H1 (cell line): ENCODE measurements at regions not wholly inside any gene's neighbourhood (a gene's known extent, or its start where the extent isn't known, plus 50 kb on each side); places are given as distances from the start of the nearest gene placed in this dataset.

Experiments used
- CTCF ChIA-PET: fragments of 300-600 bp; sonication (Branson Sonifier 250); formaldehyde crosslinking; loops from one replicate; lab custom pipeline; 2021; ENCODE audit not compliant: partially characterized antibody; lab: Charles Lee
- POLR2A ChIA-PET: fragments of 300-600 bp; sonication (Branson Sonifier 250); formaldehyde crosslinking; loops from one replicate; lab custom pipeline; 2021; ENCODE audit warnings: inconsistent platforms; ENCODE audit not compliant: partially characterized antibody; lab: Charles Lee
- DNase-seq, 2 experiments: peaks; one replicate each; pipeline versions ENCODE4 v3.0.0 to v3.0.0-alpha.2; 2010 to 2022; ENCODE audit warnings: low spot score in 2 of 2, low read depth in 1 of 2, mixed read lengths in 1 of 2
- FAIRE-seq: peaks from 2 replicates; lab custom pipeline; 2011; peaks lifted over from hg19 to GRCh38; lab: Jason Lieb, UNC
- H2AFZ ChIP-seq: 2 replicates; pipeline ENCODE4 v1.8.1; 2012; ENCODE audit warnings: low read length, inconsistent platforms
- H2AK5ac ChIP-seq: 2 replicates; pipeline ENCODE4 v1.6.1; 2013; ENCODE audit warnings: low read depth, low read length
- H2BK120ac ChIP-seq: replicated peaks from 2 replicates; pipeline ENCODE3; 2013; ENCODE audit warnings: low read depth, low read length, inconsistent platforms
- H2BK12ac ChIP-seq: 2 replicates; pipeline ENCODE4 v1.6.1; 2013; ENCODE audit warnings: low read depth, low read length
- H2BK15ac ChIP-seq: 2 replicates; pipeline ENCODE4 v1.6.1; 2013; ENCODE audit warnings: low read length
- H2BK20ac ChIP-seq: 2 replicates; pipeline ENCODE4 v1.6.1; 2013; ENCODE audit warnings: low read length
- H2BK5ac ChIP-seq: 2 replicates; pipeline ENCODE4 v1.6.1; 2013; ENCODE audit warnings: low read depth, low read length
- H3K14ac ChIP-seq: 2 replicates; pipeline ENCODE4 v1.6.1; 2013; ENCODE audit warnings: inconsistent platforms; ENCODE audit not compliant: insufficient read length
- H3K18ac ChIP-seq: 2 replicates; pipeline ENCODE4 v1.6.1; 2013; ENCODE audit warnings: low read length; ENCODE audit errors: extremely low read depth
- H3K23ac ChIP-seq: 2 replicates; pipeline ENCODE4 v1.6.1; 2013; ENCODE audit warnings: inconsistent platforms; ENCODE audit not compliant: insufficient read length
- H3K23me2 ChIP-seq: 2 replicates; pipeline ENCODE4 v1.6.1; 2013; ENCODE audit warnings: low read depth, low read length
- H3K27ac ChIP-seq: 2 replicates; pipeline ENCODE4 v1.6.1; 2011; ENCODE audit warnings: low read depth, low read length, inconsistent platforms
- H3K27me3 ChIP-seq, 4 experiments: replicated peaks in 1 of 4; 1 replicate in 1 of 4; 2 replicates in 3 of 4; pipeline versions ENCODE4 v1.6.1 to v1.8.1; 2011 to 2013; ENCODE audit warnings: low read length in 3 of 4, mild to moderate bottlenecking in 3 of 4, inconsistent platforms in 2 of 4, mixed read lengths in 2 of 4, moderate library complexity in 1 of 4; ENCODE audit not compliant: control insufficient read depth in 3 of 4, insufficient read depth in 3 of 4; ENCODE audit errors: extremely low read depth in 1 of 4
- H3K36me3 ChIP-seq, 4 experiments: 2 replicates each; pipeline versions ENCODE4 v1.6.1 to v1.8.1; 2011 to 2013; ENCODE audit warnings: mild to moderate bottlenecking in 4 of 4, low read length in 3 of 4, moderate library complexity in 2 of 4, control low read depth in 1 of 4, inconsistent platforms in 1 of 4; ENCODE audit not compliant: insufficient read depth in 4 of 4, control insufficient read depth in 2 of 4
- H3K4ac ChIP-seq: replicated peaks from 2 replicates; pipeline ENCODE3; 2013; ENCODE audit warnings: low read length, low read depth, mixed read lengths, inconsistent platforms; ENCODE audit not compliant: insufficient read length
- H3K4me1 ChIP-seq, 4 experiments: replicated peaks in 1 of 4; 1 replicate in 1 of 4; 2 replicates in 3 of 4; pipeline versions ENCODE4 v1.6.1 to v1.8.1; 2011 to 2013; ENCODE audit warnings: low read length in 3 of 4, inconsistent platforms in 2 of 4, mixed read lengths in 1 of 4; ENCODE audit not compliant: insufficient read depth in 4 of 4, control insufficient read depth in 3 of 4
- H3K4me2 ChIP-seq, 2 experiments: 2 replicates each; pipeline versions ENCODE4 v1.6.1 to v1.8.1; 2011 to 2013; ENCODE audit warnings: low read depth in 2 of 2, low read length in 2 of 2, control low read depth in 1 of 2, inconsistent platforms in 1 of 2, mild to moderate bottlenecking in 1 of 2; ENCODE audit not compliant: insufficient read depth in 1 of 2
- H3K4me3 ChIP-seq, 4 experiments: fragments of 200-600, 300-600 bp in 1 of 4; sonication (generic), shearing (Covaris generic), sonication (Bioruptor Twin) in 1 of 4; 2 replicates each; pipeline versions ENCODE4 v1.5.1 to v1.8.1; 2011 to 2016; ENCODE audit warnings: low read length in 4 of 4, low read depth in 3 of 4, control low read depth in 2 of 4, inconsistent platforms in 2 of 4, mild to moderate bottlenecking in 2 of 4, mixed read lengths in 1 of 4, moderate library complexity in 1 of 4; ENCODE audit not compliant: insufficient read depth in 2 of 4; ENCODE audit errors: extremely low read depth in 1 of 4
- H3K56ac ChIP-seq: replicated peaks from 2 replicates; pipeline ENCODE3; 2013; ENCODE audit warnings: low read depth, mild to moderate bottlenecking, mixed read lengths, low read length, inconsistent platforms; ENCODE audit not compliant: insufficient read length
- H3K79me1 ChIP-seq: 2 replicates; pipeline ENCODE4 v1.6.1; 2013; ENCODE audit warnings: low read depth, low read length, control low read depth
- H3K79me2 ChIP-seq, 2 experiments: 2 replicates each; pipeline versions ENCODE4 v1.6.1 to v1.8.1; 2012 to 2013; ENCODE audit warnings: low read length in 2 of 2, mild to moderate bottlenecking in 2 of 2, inconsistent platforms in 1 of 2; ENCODE audit not compliant: insufficient read depth in 2 of 2, control insufficient read depth in 1 of 2
- H3K9ac ChIP-seq, 4 experiments: replicated peaks in 1 of 4; 1 replicate in 1 of 4; 2 replicates in 3 of 4; pipeline versions ENCODE4 v1.6.1 to v1.8.1; 2011 to 2013; ENCODE audit warnings: low read depth in 3 of 4, low read length in 3 of 4, control low read depth in 2 of 4, mild to moderate bottlenecking in 2 of 4, moderate library complexity in 2 of 4, inconsistent platforms in 1 of 4; ENCODE audit errors: extremely low read depth in 1 of 4
- H3K9me3 ChIP-seq, 2 experiments: 2 replicates each; pipeline versions ENCODE4 v1.6.1 to v1.8.1; 2012 to 2013; ENCODE audit warnings: mild to moderate bottlenecking in 2 of 2, moderate library complexity in 2 of 2, control low read depth in 1 of 2, inconsistent platforms in 1 of 2, low read depth in 1 of 2, low read length in 1 of 2, mixed read lengths in 1 of 2; ENCODE audit not compliant: insufficient read depth in 2 of 2
- H4K20me1 ChIP-seq, 2 experiments: replicated peaks in 1 of 2; 2 replicates each; pipeline versions ENCODE3 to v1.8.1; 2011 to 2013; ENCODE audit warnings: inconsistent platforms in 2 of 2, low read length in 2 of 2, mild to moderate bottlenecking in 1 of 2; ENCODE audit not compliant: insufficient read depth in 2 of 2, control insufficient read depth in 1 of 2
- H4K5ac ChIP-seq: 2 replicates; pipeline ENCODE4 v1.6.1; 2013; ENCODE audit warnings: low read length, low read depth, mixed read lengths, inconsistent platforms; ENCODE audit not compliant: insufficient read length
- H4K8ac ChIP-seq: 2 replicates; pipeline ENCODE4 v1.8.0; 2013; ENCODE audit warnings: mild to moderate bottlenecking, moderate library complexity, low read length, inconsistent platforms; ENCODE audit not compliant: insufficient read depth; ENCODE audit errors: extremely low read depth
- H4K91ac ChIP-seq: replicated peaks from 2 replicates; pipeline ENCODE3; 2013; ENCODE audit warnings: low read length, mixed read lengths, inconsistent platforms; ENCODE audit not compliant: insufficient read length
- ASH2L ChIP-seq: fragments of 200-600, 300-600 bp; sonication (generic); IDR thresholded peaks from one replicate; pipeline ENCODE4 v1.7.1; 2017; ENCODE audit warnings: low read length
- CHD1 ChIP-seq: IDR thresholded peaks from 2 replicates; pipeline ENCODE4 v1.6.1; 2012; ENCODE audit warnings: low read depth, low read length, improper control_type of control experiment
- CHD2 ChIP-seq: IDR thresholded peaks from 2 replicates; pipeline ENCODE4 v1.6.1; 2012; ENCODE audit warnings: low read length, improper control_type of control experiment
- CREB1 ChIP-seq: IDR thresholded peaks from 2 replicates; pipeline ENCODE4 v1.6.1; 2012; ENCODE audit warnings: inconsistent platforms
- CTBP2 ChIP-seq: IDR thresholded peaks from 2 replicates; pipeline ENCODE4 v1.7.0; 2011; ENCODE audit warnings: borderline replicate concordance, mild to moderate bottlenecking, moderate library complexity, mixed read lengths, low read length; ENCODE audit not compliant: insufficient read depth, insufficient read length
- EZH2 ChIP-seq: fragments of 200-600 bp; sonication (generic); IDR thresholded peaks from 2 replicates; pipeline ENCODE4 v1.7.1; 2012; ENCODE audit warnings: low read depth, mild to moderate bottlenecking, moderate library complexity, low read length, inconsistent platforms; ENCODE audit not compliant: severe bottlenecking
- FOSL1 ChIP-seq: IDR thresholded peaks from 2 replicates; pipeline ENCODE4 v1.6.1; 2011; ENCODE audit warnings: mild to moderate bottlenecking, low read depth, low read length, moderate library complexity; ENCODE audit not compliant: insufficient read depth
- MAX ChIP-seq: IDR thresholded peaks from 2 replicates; pipeline ENCODE4 v1.6.1; 2012; ENCODE audit warnings: inconsistent platforms
- RXRA ChIP-seq: IDR thresholded peaks from 2 replicates; pipeline ENCODE4 v1.6.1; 2011; ENCODE audit warnings: low read depth, mild to moderate bottlenecking, low read length, moderate library complexity; ENCODE audit not compliant: insufficient read depth
- SAP30 ChIP-seq: fragments of 300-600 bp; sonication (generic); IDR thresholded peaks from 2 replicates; pipeline ENCODE4 v1.7.1; 2012; ENCODE audit warnings: low read length, moderate library complexity, mild to moderate bottlenecking, inconsistent platforms; ENCODE audit not compliant: insufficient read depth, insufficient replicate concordance
- SP4 ChIP-seq: IDR thresholded peaks from 2 replicates; pipeline ENCODE4 v1.6.1; 2012; ENCODE audit warnings: low read length, inconsistent platforms
- SRF ChIP-seq: IDR thresholded peaks from 2 replicates; pipeline ENCODE4 v1.6.1; 2011; ENCODE audit warnings: mild to moderate bottlenecking, low read depth, low read length, moderate library complexity
- TBP ChIP-seq: IDR thresholded peaks from 2 replicates; pipeline ENCODE4 v1.6.1; 2011; ENCODE audit warnings: low read depth, low read length, improper control_type of control experiment
- WGBS, 2 experiments: shearing (Covaris generic) in 1 of 2; methylation state at CpG; one replicate each; pipeline versions ENCODE4 v1.1.6 to v1.1.7; 2013 to 2015; ENCODE audit warnings: low lambda C conversion rate in 2 of 2, mixed read lengths in 2 of 2, inconsistent platforms in 1 of 2, low coverage in 1 of 2, missing lambda C conversion rate in 1 of 2; ENCODE audit not compliant: insufficient replicate concordance in 2 of 2, insufficient coverage in 1 of 2, insufficient read length in 1 of 2; ENCODE audit errors: extremely low coverage in 1 of 2, missing lambda C conversion rate in 1 of 2; 5-methylcytosine and 5-hydroxymethylcytosine counted together

GRCh38 chr13:50365408-50366391, 350.5 kb downstream of the KCNRG start:
- CTCF ChIA-PET: no interaction called here
- no peak overlapping the region for H4K5ac ChIP-seq
- no peak overlapping the region for H3K23ac ChIP-seq
- H2BK12ac ChIP-seq: no peak overlapping the region
- H2BK15ac ChIP-seq: no peak overlapping the region
- no peak overlapping the region for H3K4me3 ChIP-seq
- H3K18ac ChIP-seq: no peak overlapping the region
- no peaks in the 10 kb centered on the region for H3K27me3 ChIP-seq
- FAIRE-seq (no peak), DNase-seq (no peak)
- H3K27ac ChIP-seq: no peak overlapping the region
- no peak overlapping the region for H2AFZ ChIP-seq
- 86% methylated on average over 10 of the region's 10 CpGs; no CpG with 5 or more reads in 1 of the 2 experiments for WGBS, 2 experiments
- H3K4me2 ChIP-seq: no peak overlapping the region
- no peaks in the 10 kb centered on the region for H3K9me3 ChIP-seq
- H4K8ac ChIP-seq: no peak overlapping the region
- H4K20me1 ChIP-seq: no peaks in the 10 kb centered on the region
- H3K56ac ChIP-seq: no peak overlapping the region
- H2BK20ac ChIP-seq: no peak overlapping the region
- no peak overlapping the region for H2BK5ac ChIP-seq
- no peaks in the 10 kb centered on the region for H3K79me2 ChIP-seq
- no peaks in the 10 kb centered on the region for H3K23me2 ChIP-seq
- no peak overlapping the region for H3K9ac ChIP-seq
- H3K79me1 ChIP-seq: no peaks in the 10 kb centered on the region
- no peak overlapping the region for H4K91ac ChIP-seq
- no peak overlapping the region for H2AK5ac ChIP-seq
- H3K4ac ChIP-seq: no peak overlapping the region
- H3K4me1 ChIP-seq: no peaks in the 10 kb centered on the region
- no peak overlapping the region for H2BK120ac ChIP-seq
- H3K36me3 ChIP-seq: no peaks in the 10 kb centered on the region
- POLR2A ChIA-PET: interaction anchor here (1.2 kb wide), 1 partner anchor 8 kb away, joined by 3 read pairs; no protein-coding TSS in a partner anchor
- no peak overlapping the region for H3K14ac ChIP-seq
- no peak for TF ChIP-seq CTBP2
- no peak for TF ChIP-seq SRF
- no peak for TF ChIP-seq RXRA
- TF ChIP-seq SAP30: no peak
- TF ChIP-seq MAX: no peak
- no peak for TF ChIP-seq CHD2
- no peak for TF ChIP-seq CREB1
- no peak for TF ChIP-seq SP4
- no peak for TF ChIP-seq FOSL1
- no peak for TF ChIP-seq TBP
- no peak for TF ChIP-seq EZH2
- TF ChIP-seq CHD1: no peak
- TF ChIP-seq ASH2L: no peak
